Lung (tissue), 11 donors: ENCODE measurements at regions not wholly inside any gene's neighbourhood (a gene's known extent, or its start where the extent isn't known, plus 50 kb on each side); places are given as distances from the start of the nearest gene placed in this dataset.

Experiments
- ATAC-seq: fragments of 200-7000 bp; cut with Tn5 transposase; one replicate; pipeline ENCODE4 v1.9.1; 2020; ENCODE audit warnings: moderate number of reproducible peaks; ENCODE audit not compliant: insufficient read depth, low FRiP score
- DNase-seq, 3 donors: peaks; one replicate each; pipeline ENCODE4 v3.0.0-alpha.2; 2013 to 2017
- H3K27ac ChIP-seq, 2 donors: one replicate each; pipeline ENCODE4 v1.5.1; 2013; ENCODE audit warnings: mild to moderate bottlenecking in 2 of 2, moderate library complexity in 2 of 2, control low read depth in 1 of 2, inconsistent platforms in 1 of 2, low read depth in 1 of 2, low read length in 1 of 2
- H3K27me3 ChIP-seq, 3 donors: one replicate each; pipeline ENCODE4 v1.5.1; 2013; ENCODE audit warnings: low read length in 2 of 3; ENCODE audit not compliant: control insufficient read depth in 3 of 3, insufficient read depth in 3 of 3
- H3K36me3 ChIP-seq, 4 donors: one replicate each; pipeline ENCODE4 v1.5.1; 2013; ENCODE audit warnings: low read length in 4 of 4, mild to moderate bottlenecking in 1 of 4, moderate library complexity in 1 of 4; ENCODE audit not compliant: control insufficient read depth in 4 of 4, insufficient read depth in 4 of 4
- H3K4me1 ChIP-seq, 5 donors: one replicate each; pipeline ENCODE4 v1.5.1; 2013; ENCODE audit warnings: low read length in 5 of 5, mild to moderate bottlenecking in 2 of 5, moderate library complexity in 1 of 5; ENCODE audit not compliant: control insufficient read depth in 5 of 5, insufficient read depth in 5 of 5
- H3K4me3 ChIP-seq: one replicate; pipeline ENCODE4 v1.5.1; 2013; ENCODE audit warnings: mild to moderate bottlenecking, control low read depth, moderate library complexity
- H3K9ac ChIP-seq, 2 donors: one replicate each; pipeline ENCODE4 v1.5.1; 2013; ENCODE audit warnings: low read length in 2 of 2, control low read depth in 1 of 2; ENCODE audit not compliant: insufficient read depth in 1 of 2
- H3K9me3 ChIP-seq, 4 donors: one replicate each; pipeline ENCODE4 v1.5.1; 2013; ENCODE audit warnings: low read length in 3 of 4, mild to moderate bottlenecking in 1 of 4, moderate library complexity in 1 of 4; ENCODE audit not compliant: control insufficient read depth in 4 of 4, insufficient read depth in 3 of 4
- CTCF ChIP-seq: IDR thresholded peaks from 2 replicates; pipeline ENCODE4 v1.5.1; 2012; ENCODE audit warnings: mild to moderate bottlenecking; ENCODE audit errors: control extremely low read depth, extremely low read depth
- WGBS, 2 donors: extraction: QIAGEN DNeasy Blood & Tissue Kit; methylation state at CpG; one replicate each; pipeline ENCODE4 v1.1.7; 2013; 5-methylcytosine and 5-hydroxymethylcytosine counted together
- donor health status: control.
- donor health status: control.
- donor health status: Bipolar disorder and iron deficiency.
- donor health status: healthy.
- donor health status: DM: yes; HTN: yes; CAD: no.

DNA sequence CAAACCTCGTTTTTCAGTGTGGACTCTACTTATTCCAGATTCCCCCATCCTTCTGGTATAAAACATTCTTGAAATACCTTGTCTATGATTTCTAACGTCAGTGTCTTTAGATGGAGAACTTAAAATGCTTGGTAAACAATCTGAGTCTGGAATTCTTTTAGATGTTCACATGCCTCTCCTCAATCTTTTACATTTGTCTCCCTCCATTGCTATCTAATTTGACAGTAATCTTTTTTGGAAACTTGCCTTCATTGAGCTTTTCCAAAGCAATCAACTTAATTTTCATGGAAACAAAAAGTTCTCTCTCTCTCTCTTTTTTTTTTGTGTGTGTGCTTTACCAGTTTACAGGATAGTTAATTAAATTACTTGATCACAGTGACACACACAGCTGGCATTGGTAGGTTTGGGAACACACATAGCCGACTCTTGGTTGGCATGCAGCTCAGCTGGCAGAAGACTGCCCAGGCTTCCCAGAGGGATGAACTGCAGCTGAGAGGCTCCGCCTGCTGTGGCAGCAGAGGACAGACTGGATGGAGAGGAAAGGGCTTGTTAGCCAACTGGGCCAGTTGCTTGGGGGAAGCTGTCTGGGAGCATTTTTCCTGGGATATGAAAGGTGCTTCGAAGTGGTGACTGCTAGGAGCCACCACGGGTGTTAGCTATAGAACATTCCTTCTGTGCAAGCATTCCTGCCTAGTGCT lies 271.3 kb downstream of the ZSWIM6 start:
- ATAC-seq = no peak
- DNase-seq = peak; percentile 46 to 65 (median 53)
- no peaks in the 10 kb centered on the region for H3K27me3 ChIP-seq
- TF ChIP-seq CTCF = no peak
- peaks cover 0 to 47% (median 14%) of the 10 kb centered on the region in 5 donors for H3K4me1 ChIP-seq
- no peaks in the 10 kb centered on the region for H3K36me3 ChIP-seq
- no peak overlapping the region for H3K4me3 ChIP-seq
- H3K9me3 ChIP-seq = no peaks in the 10 kb centered on the region
- WGBS, 2 donors = 65 to 84% methylated on average over 6 of the region's 6 CpGs
- H3K9ac ChIP-seq = no peak overlapping the region
- no peak overlapping the region for H3K27ac ChIP-seq

- Histone ChIP-seq H3K36me3 (no peaks in the 10 kb centered on the region), H3K9me3 (no peaks in the 10 kb centered on the region), H3K27me3 (no peaks in the 10 kb centered on the region), H3K9ac (no peak overlapping the region), H3K27ac (no peak overlapping the region), H3K4me1 (peaks cover 0 to 44% (median 13%) of the 10 kb centered on the region in 5 donors), H3K4me3 (no peak overlapping the region)
- 79 to 84% methylated on average over 8 of the region's 8 CpGs for WGBS, 2 donors
- TF ChIP-seq CTCF = no peak
- DNase-seq (no peak), ATAC-seq (no peak)
These were observed 272.3 kb downstream of the ZSWIM6 start for GRCh38 chr5:61604076-61605025.

GRCh38 chr5:61609840-61610677 lies 278.0 kb downstream of the ZSWIM6 start:
- DNase-seq (no peak), ATAC-seq (no peak)
- H3K9ac ChIP-seq = no peak overlapping the region
- WGBS, 2 donors = 75 to 83% methylated on average over 9 of the region's 9 CpGs
- H3K4me1 ChIP-seq = no peaks in the 10 kb centered on the region
- H3K4me3 ChIP-seq = no peak overlapping the region
- no peaks in the 10 kb centered on the region for H3K27me3 ChIP-seq
- no peaks in the 10 kb centered on the region for H3K9me3 ChIP-seq
- no peak overlapping the region for H3K27ac ChIP-seq
- no peaks in the 10 kb centered on the region for H3K36me3 ChIP-seq
- TF ChIP-seq CTCF = no peak
